Stimulated activated CD8-positive, alpha-beta memory T cell treated with anti-CD3 and anti-CD28 coated beads, Interleukin-15, amount 100 ng/mL, for 4 hours (primary cell): ENCODE measurements at regions not wholly inside any gene's neighbourhood (a gene's known extent, or its start where the extent isn't known, plus 50 kb on each side); places are given as distances from the start of the nearest gene placed in this dataset.

Source experiments
- DNase-seq, 2 donors: peaks; one replicate each; pipeline ENCODE4 v3.0.0-alpha.2; 2020; ENCODE audit warnings: low read depth in 2 of 2

- no peak for DNase-seq
Observed at GRCh38 chr14:94717808-94718207, 52.1 kb downstream of the GSC start.

GRCh38 chr14:94716976-94717375 lies 52.9 kb downstream of the GSC start:
- no peak for DNase-seq

GRCh38 chr14:94713115-94713514 lies 56.8 kb downstream of the GSC start:
- no peak for DNase-seq

- DNase-seq = no peak
Observed at GRCh38 chr14:94710731-94711130, 59.2 kb downstream of the GSC start.

- no peak for DNase-seq
Observed at GRCh38 chr14:94707494-94707893, 62.4 kb downstream of the GSC start.

GRCh38 chr14:94706133-94706532 lies 63.8 kb downstream of the GSC start:
- DNase-seq = no peak

GRCh38 chr14:94702629-94703028 lies 67.3 kb downstream of the GSC start:
- DNase-seq = no peak

GRCh38 chr14:94701861-94702370 lies 68.0 kb downstream of the GSC start:
- DNase-seq = no peak

- DNase-seq = no peak
Observed at GRCh38 chr14:94700336-94700735, 69.6 kb downstream of the GSC start.

GRCh38 chr14:94699831-94700230 lies 70.1 kb downstream of the GSC start:
- DNase-seq = no peak

- no peak for DNase-seq
Observed at GRCh38 chr14:94697773-94698556, 71.9 kb downstream of the GSC start.

GRCh38 chr14:94696518-94696917 lies 73.4 kb downstream of the GSC start:
- no peak for DNase-seq

- no peak for DNase-seq
Observed at GRCh38 chr14:94695231-94695630, 74.7 kb downstream of the GSC start.

- no peak for DNase-seq
Observed at GRCh38 chr14:94691660-94692034, 78.3 kb downstream of the GSC start.

- DNase-seq = no peak
Observed at GRCh38 chr14:94690896-94691659, 78.8 kb downstream of the GSC start.

GRCh38 chr14:94690486-94690885 lies 78.3 kb downstream of the SERPINA3 start:
- DNase-seq = no peak

- no peak for DNase-seq
Observed at GRCh38 chr14:94689985-94690400, 77.8 kb downstream of the SERPINA3 start.

- peak in 1 of 2 donors; percentile 1 for DNase-seq
Observed at GRCh38 chr14:94689218-94689984, 77.2 kb downstream of the SERPINA3 start.

GRCh38 chr14:94686511-94687160 lies 74.4 kb downstream of the SERPINA3 start:
- DNase-seq = no peak

GRCh38 chr14:94685681-94686485 lies 73.7 kb downstream of the SERPINA3 start:
- DNase-seq = no peak

GRCh38 chr14:94685166-94685581 lies 73.0 kb downstream of the SERPINA3 start:
- DNase-seq = no peak
